Breast epithelium (tissue), 3 donors: ENCODE measurements at regions not wholly inside any gene's neighbourhood (a gene's known extent, or its start where the extent isn't known, plus 50 kb on each side); places are given as distances from the start of the nearest gene placed in this dataset.

ENCODE experiments used
- POLR2A ChIP-seq: fragments of 450-650 bp; IDR thresholded peaks from one replicate; pipeline ENCODE4 v1.6.1; 2016; ENCODE audit warnings: antibody characterized with exemption, mild to moderate bottlenecking, moderate library complexity
- POLR2AphosphoS5 ChIP-seq, 3 donors: sonication (generic); formaldehyde crosslinking; IDR thresholded peaks; one replicate each; pipeline ENCODE4 v1.6.1; 2017; ENCODE audit warnings: antibody characterized with exemption in 3 of 3
- TF ChIP-seq, protein P1 (sequence below), 3 donors: fragments of 450-650 bp; IDR thresholded peaks; one replicate each; pipeline ENCODE4 v1.5.1; 2016 to 2017; ENCODE audit warnings: antibody characterized with exemption in 3 of 3, mild to moderate bottlenecking in 3 of 3, moderate library complexity in 3 of 3

DNA sequence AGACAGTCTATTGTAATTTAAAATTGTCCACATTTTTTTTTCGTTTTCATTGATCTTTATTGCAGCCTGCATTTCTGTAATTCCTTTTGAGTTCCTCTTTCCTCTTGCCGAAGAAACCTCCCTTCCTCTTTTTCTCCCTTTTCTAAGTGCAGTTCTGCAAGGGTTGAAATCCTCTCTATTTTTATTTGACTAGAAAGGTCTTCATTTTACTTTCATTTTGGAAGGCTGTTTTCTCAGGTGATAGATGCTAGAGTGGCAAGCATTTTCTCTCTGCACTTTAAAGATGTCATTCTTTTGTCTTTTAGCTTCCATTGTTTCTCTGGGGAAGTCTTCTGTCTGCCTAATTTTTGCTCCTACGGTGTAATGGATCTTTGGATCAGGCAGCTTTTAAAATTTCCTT is 248.5 kb downstream of the SMARCA2 start:
- TF ChIP-seq, protein P1, sequence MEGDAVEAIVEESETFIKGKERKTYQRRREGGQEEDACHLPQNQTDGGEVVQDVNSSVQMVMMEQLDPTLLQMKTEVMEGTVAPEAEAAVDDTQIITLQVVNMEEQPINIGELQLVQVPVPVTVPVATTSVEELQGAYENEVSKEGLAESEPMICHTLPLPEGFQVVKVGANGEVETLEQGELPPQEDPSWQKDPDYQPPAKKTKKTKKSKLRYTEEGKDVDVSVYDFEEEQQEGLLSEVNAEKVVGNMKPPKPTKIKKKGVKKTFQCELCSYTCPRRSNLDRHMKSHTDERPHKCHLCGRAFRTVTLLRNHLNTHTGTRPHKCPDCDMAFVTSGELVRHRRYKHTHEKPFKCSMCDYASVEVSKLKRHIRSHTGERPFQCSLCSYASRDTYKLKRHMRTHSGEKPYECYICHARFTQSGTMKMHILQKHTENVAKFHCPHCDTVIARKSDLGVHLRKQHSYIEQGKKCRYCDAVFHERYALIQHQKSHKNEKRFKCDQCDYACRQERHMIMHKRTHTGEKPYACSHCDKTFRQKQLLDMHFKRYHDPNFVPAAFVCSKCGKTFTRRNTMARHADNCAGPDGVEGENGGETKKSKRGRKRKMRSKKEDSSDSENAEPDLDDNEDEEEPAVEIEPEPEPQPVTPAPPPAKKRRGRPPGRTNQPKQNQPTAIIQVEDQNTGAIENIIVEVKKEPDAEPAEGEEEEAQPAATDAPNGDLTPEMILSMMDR (IDR thresholded peaks at IDR 0.05) = no peak
- TF ChIP-seq POLR2AphosphoS5 (IDR thresholded peaks at IDR 0.05) (no peak), POLR2A (no peak)
